ENCODE measurements at regions not wholly inside any gene's neighbourhood (a gene's known extent, or its start where the extent isn't known, plus 50 kb on each side); places are given as distances from the start of the nearest gene placed in this dataset.

- no peaks in the 10 kb centered on the region for H3K9me3 Mint-ChIP-seq
- no peak overlapping the region for H3K27ac Mint-ChIP-seq
- TF ChIP-seq CTCF (IDR thresholded peaks at IDR 0.05; ENCODE audit: unreplicated experiment in 3 of 3) = no peak
- no peaks in the 10 kb centered on the region for H3K4me1 Mint-ChIP-seq
- H3K4me3 Mint-ChIP-seq = no peak overlapping the region
- H3K36me3 Mint-ChIP-seq (ENCODE audit: low read depth) = no peaks in the 10 kb centered on the region
- peaks cover 6% of the 10 kb centered on the region for H3K27me3 Mint-ChIP-seq (ENCODE audit: low read depth)
Observed at GRCh38 chr12:118495296-118495695, 118.9 kb downstream of the SUDS3 start.

- Mint-ChIP-seq H3K4me3 (no peak overlapping the region), H3K4me1 (no peaks in the 10 kb centered on the region), H3K27ac (no peak overlapping the region), H3K9me3 (no peaks in the 10 kb centered on the region), H3K27me3 (ENCODE audit: low read depth) (peaks cover 7% of the 10 kb centered on the region), H3K36me3 (ENCODE audit: low read depth) (no peaks in the 10 kb centered on the region)
- TF ChIP-seq CTCF (IDR thresholded peaks at IDR 0.05; ENCODE audit: unreplicated experiment in 3 of 3) = no peak
Observed at GRCh38 chr12:118498171-118498570, 121.8 kb downstream of the SUDS3 start.

- Mint-ChIP-seq H3K36me3 (ENCODE audit: low read depth) (no peaks in the 10 kb centered on the region), H3K27ac (no peak overlapping the region), H3K4me3 (no peak overlapping the region), H3K9me3 (no peaks in the 10 kb centered on the region), H3K4me1 (no peaks in the 10 kb centered on the region), H3K27me3 (ENCODE audit: low read depth) (peaks cover 7% of the 10 kb centered on the region)
- TF ChIP-seq CTCF (IDR thresholded peaks at IDR 0.05; ENCODE audit: unreplicated experiment in 3 of 3) = no peak
Observed at GRCh38 chr12:118500299-118500698, 123.9 kb downstream of the SUDS3 start.

GRCh38 chr12:118501489-118501888 lies 125.1 kb downstream of the SUDS3 start:
- no peaks in the 10 kb centered on the region for H3K36me3 Mint-ChIP-seq (ENCODE audit: low read depth)

GRCh38 chr12:118503476-118503875 lies 127.1 kb downstream of the SUDS3 start:
- no peak for TF ChIP-seq CTCF (IDR thresholded peaks at IDR 0.05; ENCODE audit: unreplicated experiment in 3 of 3)
- H3K4me3 Mint-ChIP-seq = no peak overlapping the region
- H3K27ac Mint-ChIP-seq = no peak overlapping the region
- peaks cover 7% of the 10 kb centered on the region for H3K27me3 Mint-ChIP-seq (ENCODE audit: low read depth)
- peaks cover 6% of the 10 kb centered on the region for H3K9me3 Mint-ChIP-seq
- no peaks in the 10 kb centered on the region for H3K36me3 Mint-ChIP-seq (ENCODE audit: low read depth)
- H3K4me1 Mint-ChIP-seq = no peaks in the 10 kb centered on the region

More at GRCh38 chr12:118501489-118501888, 125.1 kb downstream of the SUDS3 start:
- no peak overlapping the region for H3K4me3 Mint-ChIP-seq
- peaks cover 4% of the 10 kb centered on the region for H3K9me3 Mint-ChIP-seq
- TF ChIP-seq CTCF (IDR thresholded peaks at IDR 0.05; ENCODE audit: unreplicated experiment in 3 of 3) = no peak
- H3K27me3 Mint-ChIP-seq (ENCODE audit: low read depth) = peaks cover 7% of the 10 kb centered on the region
- no peak overlapping the region for H3K27ac Mint-ChIP-seq
- H3K4me1 Mint-ChIP-seq = no peaks in the 10 kb centered on the region

- H3K27ac Mint-ChIP-seq = no peak overlapping the region
- H3K27me3 Mint-ChIP-seq (ENCODE audit: low read depth) = peaks cover 8% of the 10 kb centered on the region
- H3K4me3 Mint-ChIP-seq = no peak overlapping the region
- no peak for TF ChIP-seq CTCF (IDR thresholded peaks at IDR 0.05; ENCODE audit: unreplicated experiment in 3 of 3)
- H3K4me1 Mint-ChIP-seq = no peaks in the 10 kb centered on the region
- no peaks in the 10 kb centered on the region for H3K9me3 Mint-ChIP-seq
- H3K36me3 Mint-ChIP-seq (ENCODE audit: low read depth) = no peaks in the 10 kb centered on the region
Observed at GRCh38 chr12:118512669-118513068, 136.3 kb downstream of the SUDS3 start.
